Anterior cingulate cortex (tissue), 58 donors: ENCODE measurements at regions not wholly inside any gene's neighbourhood (a gene's known extent, or its start where the extent isn't known, plus 50 kb on each side); places are given as distances from the start of the nearest gene placed in this dataset.

Experiments used
- DNase-seq, 58 donors: peaks; one replicate each; lab custom pipeline; 2025; lab: John Stamatoyannopoulos, UW

DNA sequence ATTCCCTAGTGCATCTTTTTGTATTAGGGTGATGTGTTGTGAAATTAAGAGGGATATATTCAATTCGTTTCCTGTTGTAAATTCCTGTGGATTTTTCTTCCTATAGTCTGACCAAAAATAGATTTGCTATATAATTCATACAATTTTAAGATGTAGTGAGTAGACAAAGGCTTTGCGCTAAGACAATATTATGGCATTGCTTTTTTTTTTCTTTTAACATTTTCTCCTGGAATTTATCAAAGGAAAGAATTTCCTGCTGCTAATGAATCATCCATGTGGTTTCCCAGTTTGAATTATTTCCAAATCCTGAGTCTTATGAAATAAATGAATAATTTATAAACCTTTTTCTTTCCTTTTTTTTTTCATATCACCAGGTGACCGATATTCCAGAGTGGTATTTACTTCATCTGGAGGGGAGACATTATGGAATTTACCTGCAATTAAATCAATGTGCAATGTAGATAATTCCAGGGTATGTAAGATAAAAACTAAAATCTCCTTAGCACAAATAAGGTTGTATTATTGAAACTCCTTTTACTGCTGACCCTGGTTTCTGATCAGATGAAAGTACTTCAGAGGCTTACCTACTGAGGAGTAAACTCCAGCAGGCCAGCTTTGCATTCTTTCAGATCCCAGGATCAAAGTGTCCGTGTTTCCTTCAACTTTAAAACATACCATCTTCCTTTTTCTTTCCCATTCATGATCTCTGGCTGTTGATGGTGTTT is 148.4 kb downstream of the TLR5 start:
- no peak for DNase-seq

DNA sequence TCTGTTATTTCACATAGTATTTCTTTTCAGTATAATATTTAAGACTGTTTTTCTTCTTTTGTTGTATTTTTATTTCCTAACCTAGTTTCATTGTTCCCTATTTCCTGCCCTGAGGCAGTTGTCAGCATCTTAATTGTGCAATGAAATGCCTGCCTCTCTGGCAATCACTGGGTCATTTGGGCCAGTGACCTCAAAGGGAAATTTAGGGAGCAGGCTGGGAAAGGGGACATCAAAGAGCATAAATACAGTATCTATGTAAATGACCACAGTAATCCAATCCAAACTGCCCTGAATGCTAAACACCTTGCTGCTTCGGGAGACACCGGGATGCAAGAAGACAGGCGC is 147.8 kb downstream of the TLR5 start:
- no peak for DNase-seq

GRCh38 chr1:222995620-222996309 is 147.3 kb downstream of the TLR5 start:
- no peak for DNase-seq

DNA sequence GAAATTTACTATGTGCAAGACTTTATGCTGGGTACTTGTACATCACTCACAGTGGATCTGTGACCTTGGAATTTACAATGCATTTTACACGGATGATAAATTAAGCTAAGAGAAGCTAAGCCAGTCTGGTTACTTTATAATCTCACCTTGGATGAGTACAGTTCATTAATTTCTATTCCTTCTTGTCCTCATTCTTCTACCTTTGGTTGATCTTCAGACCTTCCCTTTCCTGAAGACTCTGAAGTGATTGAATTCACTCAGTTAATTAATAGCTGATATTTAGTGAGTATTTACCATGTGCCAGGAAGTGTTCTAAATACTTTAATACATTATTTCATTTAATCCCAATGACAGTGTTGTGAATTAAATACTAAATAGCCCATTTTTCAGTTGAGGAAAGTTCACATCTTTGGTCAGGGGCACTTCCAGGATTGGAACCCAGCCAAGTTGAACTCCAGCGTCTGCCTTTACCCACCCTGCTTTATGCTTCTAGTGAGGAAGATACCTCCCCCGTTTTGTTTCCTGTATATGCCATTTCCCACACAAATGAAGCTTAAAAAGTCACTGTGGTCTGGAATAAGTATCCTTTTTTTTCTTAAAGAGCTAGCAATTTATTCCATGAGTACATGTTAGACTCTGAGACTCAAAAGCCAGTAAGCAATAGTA is 146.6 kb downstream of the TLR5 start:
- no peak for DNase-seq

DNA sequence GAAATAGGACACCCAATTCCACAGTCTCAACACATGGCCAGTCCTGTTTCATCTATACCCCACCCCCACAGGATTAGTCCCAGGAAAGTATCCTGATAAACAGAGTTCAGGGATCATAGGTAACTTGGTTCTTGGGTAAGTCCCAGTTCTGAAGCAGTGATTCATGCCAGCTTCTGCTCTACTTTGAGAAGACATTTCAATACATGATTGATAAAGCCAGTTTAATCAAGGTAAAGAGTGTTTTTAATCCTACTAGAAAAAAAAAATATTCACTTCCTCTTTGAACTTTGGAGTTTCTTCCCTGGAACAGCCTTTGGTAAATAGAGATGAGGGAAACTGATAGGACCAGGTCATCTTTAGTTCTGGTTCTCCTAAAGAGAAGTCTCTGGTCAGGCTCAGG is 142.4 kb downstream of the TLR5 start:
- DNase-seq: no peak

DNA sequence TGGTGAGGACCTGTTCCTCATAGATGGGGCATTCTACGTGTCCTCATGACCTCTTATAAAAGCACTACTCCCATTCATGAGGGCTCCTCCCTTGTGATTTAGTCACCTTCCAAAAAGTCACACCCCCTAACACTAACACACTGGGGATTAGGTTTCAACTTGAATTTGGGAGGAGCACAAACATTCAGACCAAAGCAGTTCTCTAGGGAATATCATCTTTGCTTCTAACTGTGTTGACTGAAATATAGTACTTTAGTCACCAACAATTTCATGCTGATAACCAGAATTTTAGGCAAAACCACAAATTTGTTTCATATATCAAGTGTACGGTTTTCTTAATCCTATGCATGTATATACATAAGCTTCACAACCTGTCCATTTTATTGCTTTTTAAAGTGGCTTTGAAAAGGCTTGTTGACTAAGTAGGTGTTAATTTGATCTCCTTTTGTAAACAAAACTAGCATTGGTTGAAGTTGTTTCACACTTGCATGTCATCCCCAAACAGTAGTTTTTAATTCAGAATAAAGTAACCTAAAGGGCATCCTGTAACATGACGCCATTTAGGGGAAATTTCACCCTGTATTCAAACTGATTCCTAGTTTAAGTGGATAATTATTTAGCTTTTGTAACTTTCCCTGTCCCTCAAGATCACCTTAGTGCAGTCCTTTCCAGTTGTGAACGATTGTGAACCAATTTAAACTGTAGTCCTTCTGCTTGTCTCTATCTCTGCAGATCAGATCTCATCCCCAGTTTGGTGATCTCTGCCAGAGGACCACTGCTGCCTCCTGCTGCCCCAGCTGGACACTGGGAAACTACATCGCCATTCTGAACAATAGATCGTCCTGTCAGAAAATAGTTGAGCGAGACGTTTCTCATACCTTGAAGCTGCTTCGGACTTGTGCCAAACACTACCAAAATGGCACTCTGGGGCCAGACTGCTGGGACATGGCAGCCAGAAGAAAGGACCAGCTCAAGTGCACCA is 141.1 kb downstream of the TLR5 start:
- no peak for DNase-seq

DNA sequence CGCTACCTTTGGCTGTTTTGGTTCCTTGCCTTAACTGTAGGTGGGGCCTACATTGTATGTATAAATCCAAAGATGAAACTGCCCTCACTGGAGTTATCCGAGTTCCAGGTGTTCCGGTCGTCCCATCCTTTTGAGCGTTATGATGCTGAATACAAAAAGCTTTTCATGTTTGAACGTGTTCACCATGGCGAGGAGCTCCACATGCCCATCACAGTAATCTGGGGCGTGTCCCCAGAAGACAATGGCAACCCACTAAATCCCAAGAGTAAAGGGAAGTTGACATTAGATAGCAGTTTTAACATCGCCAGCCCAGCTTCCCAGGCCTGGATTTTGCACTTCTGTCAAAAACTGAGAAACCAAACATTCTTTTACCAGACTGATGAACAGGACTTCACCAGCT is 139.5 kb downstream of the TLR5 start:
- no peak for DNase-seq

DNA sequence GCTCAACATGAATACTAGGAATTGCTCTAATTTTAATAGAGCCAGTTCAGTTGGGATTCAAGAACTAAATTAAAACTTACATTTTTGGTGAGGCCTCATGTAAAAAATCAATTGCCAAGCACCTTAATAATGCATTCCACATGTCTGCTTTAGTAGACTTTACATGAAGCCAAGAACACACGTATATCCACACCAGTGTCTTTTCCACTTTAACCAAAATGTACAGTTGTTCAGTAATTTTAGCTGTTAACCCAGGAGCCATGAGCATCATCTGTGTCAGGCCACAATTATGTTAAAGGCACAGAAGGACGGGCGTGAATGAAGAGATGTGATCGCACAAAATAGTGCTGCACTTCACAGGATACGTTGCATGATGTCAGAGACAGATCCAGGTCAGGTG is 136.7 kb downstream of the TLR5 start:
- no peak for DNase-seq

- no peak for DNase-seq
These were observed 136.0 kb downstream of the TLR5 start for GRCh38 chr1:223006917-223007648.

DNA sequence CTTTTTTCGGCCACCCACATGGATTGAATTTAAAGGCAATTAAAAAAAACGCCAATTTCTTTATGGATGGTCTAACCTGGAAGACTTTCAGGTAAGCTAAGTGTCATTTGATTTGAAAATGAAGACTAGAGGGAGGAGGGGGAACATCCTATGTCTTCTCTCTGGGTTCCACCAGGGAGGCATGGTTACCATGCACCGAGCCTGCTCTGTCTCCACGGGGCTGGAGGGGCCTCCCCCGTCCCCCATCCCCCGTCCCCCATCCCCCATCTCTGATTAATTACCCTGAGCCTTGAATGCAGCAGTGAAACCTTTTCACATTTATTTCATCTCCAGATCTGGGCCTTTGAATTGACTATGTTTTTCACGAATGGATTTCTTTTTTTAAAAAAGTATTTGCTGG is 135.1 kb downstream of the TLR5 start:
- no peak for DNase-seq

- DNase-seq: no peak
These were observed 134.2 kb downstream of the TLR5 start for GRCh38 chr1:223008808-223009207.

DNA sequence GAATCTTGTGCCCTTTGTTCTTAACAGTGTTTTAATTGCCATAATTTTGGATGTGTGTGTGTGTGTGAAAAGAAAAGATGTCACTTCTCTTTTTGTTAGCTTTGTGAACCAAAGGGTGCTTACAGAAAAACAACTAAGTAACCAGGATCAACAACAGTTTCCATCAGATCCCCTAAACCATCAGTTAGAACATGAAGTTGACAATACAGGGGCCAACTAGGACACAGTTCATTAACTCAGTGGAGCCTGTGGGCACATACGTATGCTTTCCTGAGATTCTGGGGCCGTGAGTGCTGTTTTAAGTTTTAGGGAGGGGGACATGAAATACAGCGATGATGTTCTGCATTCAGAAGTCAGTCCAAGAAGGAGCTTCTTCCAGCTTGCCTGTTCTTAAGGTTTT is 133.6 kb downstream of the TLR5 start:
- no peak for DNase-seq

DNA sequence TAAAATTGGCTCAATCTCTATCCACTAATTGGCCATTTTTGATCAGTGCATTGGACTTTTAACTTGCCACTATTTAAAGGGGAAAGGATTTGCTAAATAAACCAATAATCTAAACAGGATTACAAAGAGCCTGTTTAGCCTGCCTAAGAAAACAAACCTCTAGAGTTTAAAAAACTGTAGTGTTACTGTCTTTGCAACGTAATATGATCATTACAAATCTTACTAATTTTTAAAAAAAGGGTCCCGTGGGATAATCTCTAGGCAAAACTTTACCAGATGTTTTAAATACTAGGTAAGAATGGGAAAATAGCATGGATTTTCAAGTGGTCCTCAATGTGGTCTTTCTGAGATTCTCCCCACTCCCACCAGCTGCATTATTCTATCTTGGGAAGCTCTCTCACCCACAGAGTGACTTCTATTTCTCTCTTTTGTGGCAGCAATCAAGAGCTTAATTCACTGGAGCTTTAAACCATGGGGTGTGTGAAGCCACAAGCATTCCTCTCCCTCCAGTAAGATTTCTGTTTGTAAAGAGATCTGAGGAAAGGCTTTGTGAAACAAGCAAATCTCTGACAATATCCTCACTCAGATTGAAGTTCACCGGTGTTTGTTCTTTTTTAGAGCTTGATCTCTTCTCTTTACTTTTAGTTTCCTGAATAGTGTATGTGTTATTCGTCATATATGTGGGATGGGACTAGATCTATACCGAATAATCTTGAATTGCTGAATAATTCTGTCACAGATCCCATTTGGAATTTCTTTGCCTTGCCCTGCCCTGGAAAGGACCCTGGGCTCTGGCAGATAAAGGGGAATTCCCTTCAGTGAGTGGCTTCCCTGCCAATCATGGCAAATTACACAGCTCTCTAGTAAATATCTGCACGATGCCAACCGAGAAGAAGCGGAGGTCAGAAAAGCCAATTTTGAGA is 132.2 kb downstream of the TLR5 start:
- DNase-seq: no peak

DNA sequence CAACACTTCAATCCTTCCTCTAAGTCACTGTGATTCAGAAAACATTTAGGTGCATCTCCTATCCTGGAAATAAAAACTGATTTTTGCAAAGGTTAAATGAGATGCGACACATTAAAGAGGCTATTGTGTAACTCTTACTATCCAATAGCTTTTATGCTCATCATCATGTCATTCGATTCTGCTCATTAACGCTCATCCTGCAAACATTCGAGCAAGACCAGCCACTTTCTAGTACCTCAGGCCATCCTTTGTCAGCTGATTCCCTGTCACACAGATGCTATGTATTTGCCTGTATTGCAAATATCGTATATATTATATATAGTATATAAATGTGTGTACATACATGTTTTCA is 131.6 kb downstream of the TLR5 start:
- no peak for DNase-seq

GRCh38 chr1:223012176-223012788 is 130.8 kb downstream of the TLR5 start:
- no peak for DNase-seq

DNA sequence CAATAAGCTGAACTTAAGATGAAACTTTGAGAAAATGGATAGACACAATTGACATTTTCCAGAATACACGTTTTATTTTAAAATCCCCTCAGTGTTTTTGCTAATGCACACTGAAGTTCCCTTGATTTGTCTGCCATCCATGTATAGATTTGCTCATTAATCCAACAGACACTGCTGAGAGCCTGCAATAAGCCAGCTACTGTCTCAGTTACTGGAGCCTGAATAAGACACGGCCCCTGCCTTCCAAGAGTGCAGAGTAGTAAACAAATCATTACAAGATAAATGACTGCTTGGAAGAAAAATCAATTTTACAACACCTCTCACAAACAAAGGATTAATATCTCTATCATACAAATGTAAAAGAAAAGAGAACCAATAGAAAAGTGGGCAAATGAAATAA is 130.1 kb downstream of the TLR5 start:
- DNase-seq: no peak

GRCh38 chr1:223014142-223014873 is 128.7 kb downstream of the TLR5 start:
- DNase-seq: no peak

- no peak for DNase-seq
These were observed 126.7 kb downstream of the TLR5 start for GRCh38 chr1:223016381-223016780.
